ENCODE measurements at regions not wholly inside any gene's neighbourhood (a gene's known extent, or its start where the extent isn't known, plus 50 kb on each side); places are given as distances from the start of the nearest gene placed in this dataset.
A peak's percentile ranks its signal among the peaks of the same experiment; 100 is the strongest.
"Not testable (repeated sequence)": the region's sequence is repeated elsewhere in the genome, so short reads cannot be mapped to it uniquely, and the experiment has no call there.

- DNase-seq: no peak
Measured at GRCh38 chr7:108627476-108628051, 57.9 kb downstream of the DNAJB9 start.

GRCh38 chr7:108628678-108629077, 59.0 kb downstream of the DNAJB9 start:
- DNase-seq: no peak

GRCh38 chr7:108629651-108630400, 60.2 kb downstream of the DNAJB9 start:
- DNase-seq: no peak

GRCh38 chr7:108634036-108634435, 64.4 kb downstream of the DNAJB9 start:
- DNase-seq: peak; percentile 45

- DNase-seq: no peak
Measured at GRCh38 chr7:108634535-108634934, 64.9 kb downstream of the DNAJB9 start.

- no peak for DNase-seq
Measured at GRCh38 chr7:108637049-108637621, 67.5 kb downstream of the DNAJB9 start.

GRCh38 chr7:108642126-108642525, 72.5 kb downstream of the DNAJB9 start:
- DNase-seq: no peak

GRCh38 chr7:108643136-108643535, 73.5 kb downstream of the DNAJB9 start:
- no peak for DNase-seq

- DNase-seq: no peak
Measured at GRCh38 chr7:108648989-108649388, 79.3 kb downstream of the DNAJB9 start.

- no peak for DNase-seq
Measured at GRCh38 chr7:108650467-108650866, 80.8 kb downstream of the DNAJB9 start.

- no peak for DNase-seq
Measured at GRCh38 chr7:108652886-108653285, 83.2 kb downstream of the DNAJB9 start.

- no peak for DNase-seq
Measured at GRCh38 chr7:108653526-108653925, 83.9 kb downstream of the DNAJB9 start.

GRCh38 chr7:108657140-108657726, 87.6 kb downstream of the DNAJB9 start:
- DNase-seq: not testable (repeated sequence)

- no peak for DNase-seq
Measured at GRCh38 chr7:108659261-108659660, 89.6 kb downstream of the DNAJB9 start.

GRCh38 chr7:108659867-108660266, 90.2 kb downstream of the DNAJB9 start:
- DNase-seq: no peak

GRCh38 chr7:108660465-108660864, 90.8 kb downstream of the DNAJB9 start:
- DNase-seq: no peak

GRCh38 chr7:108662783-108663362, 93.2 kb downstream of the DNAJB9 start:
- no peak for DNase-seq

- no peak for DNase-seq
Measured at GRCh38 chr7:108663701-108664100, 94.0 kb downstream of the DNAJB9 start.

- no peak for DNase-seq
Measured at GRCh38 chr7:108667216-108667615, 97.5 kb downstream of the DNAJB9 start.

GRCh38 chr7:108669958-108670357, 100.3 kb downstream of the DNAJB9 start:
- DNase-seq: no peak

GRCh38 chr7:108673699-108674098, 104.0 kb downstream of the DNAJB9 start:
- DNase-seq: not testable (repeated sequence)

- DNase-seq: no peak
Measured at GRCh38 chr7:108684629-108685028, 115.0 kb downstream of the DNAJB9 start.

- DNase-seq: no peak
Measured at GRCh38 chr7:108686494-108686893, 116.8 kb downstream of the DNAJB9 start.

GRCh38 chr7:108697254-108697653, 127.6 kb downstream of the DNAJB9 start:
- DNase-seq: no peak
